NCI-H345 (cell line): ENCODE measurements at regions not wholly inside any gene's neighbourhood (a gene's known extent, or its start where the extent isn't known, plus 50 kb on each side); places are given as distances from the start of the nearest gene placed in this dataset.

ENCODE experiments used
- DNase-seq: peaks from one replicate; lab custom pipeline; 2025; lab: John Stamatoyannopoulos, UW

DNA sequence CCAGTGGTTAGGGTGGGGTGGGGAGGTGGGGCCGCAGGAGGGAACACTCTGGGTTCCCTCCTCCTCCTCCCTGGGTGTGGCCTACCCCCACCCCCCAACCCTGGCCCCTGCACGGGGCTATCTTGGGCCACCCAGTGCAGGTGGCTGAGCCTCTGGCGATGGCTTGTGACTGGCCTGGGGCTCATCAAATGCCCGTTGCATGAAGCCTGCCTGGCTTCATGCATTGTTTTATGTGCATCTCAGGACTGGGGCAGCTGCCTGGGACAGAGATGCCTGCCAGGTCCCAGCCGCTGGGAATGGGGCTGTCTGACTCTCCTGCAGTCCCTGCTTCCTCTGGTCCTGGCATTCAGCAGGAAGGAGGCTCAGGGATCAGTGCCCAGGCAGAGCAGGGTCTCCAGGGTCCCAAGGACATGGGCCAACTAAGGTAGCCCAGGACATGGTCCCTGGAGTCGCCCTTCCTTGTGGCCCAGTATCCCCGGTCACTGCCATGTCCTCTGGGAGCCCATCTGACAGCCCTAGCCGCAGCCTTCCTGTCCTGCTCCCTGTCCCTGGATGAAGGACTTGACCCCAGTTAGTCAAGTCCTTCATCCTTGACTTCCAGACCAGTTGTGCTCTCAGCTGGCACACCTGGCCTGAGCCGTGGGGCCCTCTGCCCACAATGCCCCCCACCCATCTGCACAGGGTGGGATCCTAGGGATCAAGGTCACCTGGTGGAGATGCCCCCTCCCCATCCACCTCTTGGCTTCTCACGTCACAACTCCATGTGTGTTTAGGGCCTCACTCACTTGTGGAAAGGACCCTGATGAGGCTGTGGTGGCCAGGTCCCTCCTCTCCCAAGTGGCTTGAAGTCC lies 112.1 kb upstream of the FGF3 start:
- DNase-seq = no peak

DNA sequence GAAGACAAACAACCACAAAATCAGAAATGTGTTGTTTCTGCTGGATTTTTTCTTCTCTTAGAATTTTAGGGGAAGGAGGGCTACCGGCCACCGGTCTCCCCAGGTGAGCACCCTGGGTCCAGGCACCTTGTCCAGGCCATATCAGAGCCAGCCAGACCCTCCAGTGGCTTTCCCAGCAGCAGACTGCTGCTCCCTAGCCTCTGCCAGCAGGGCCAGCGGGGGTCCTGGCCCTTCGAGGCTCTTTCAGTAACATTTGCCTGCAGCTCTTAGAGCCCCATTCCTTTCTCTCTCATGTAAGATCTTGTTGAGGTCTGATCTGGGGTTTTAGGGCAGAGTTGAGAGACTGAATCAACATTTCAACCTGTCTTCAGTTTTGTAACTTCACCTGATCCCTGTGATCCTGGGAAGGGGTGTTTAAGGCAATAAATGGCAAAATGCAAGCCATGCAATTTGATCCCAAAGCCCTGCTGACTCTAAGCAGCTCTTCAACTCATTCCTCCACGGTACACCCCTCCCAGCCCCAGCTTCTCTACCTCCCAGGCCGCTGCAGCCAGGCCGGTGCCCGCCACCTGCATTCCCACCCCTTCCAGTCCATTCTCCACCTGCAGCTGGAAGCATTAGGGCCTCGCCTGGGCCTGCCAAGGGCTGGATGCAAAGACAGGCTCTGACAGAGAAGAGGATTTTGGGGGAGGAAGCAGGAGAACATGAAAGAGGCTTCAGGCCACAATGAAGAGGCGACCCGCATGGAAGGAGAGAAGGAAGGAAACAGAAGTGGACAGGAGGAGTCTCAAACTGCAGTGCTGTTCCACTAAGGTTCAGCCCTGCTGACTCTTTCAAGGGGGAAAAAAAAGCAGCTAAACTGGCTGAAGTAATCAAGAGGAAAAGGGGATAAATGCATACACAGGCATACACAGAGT lies 113.0 kb upstream of the FGF3 start:
- no peak for DNase-seq

DNA sequence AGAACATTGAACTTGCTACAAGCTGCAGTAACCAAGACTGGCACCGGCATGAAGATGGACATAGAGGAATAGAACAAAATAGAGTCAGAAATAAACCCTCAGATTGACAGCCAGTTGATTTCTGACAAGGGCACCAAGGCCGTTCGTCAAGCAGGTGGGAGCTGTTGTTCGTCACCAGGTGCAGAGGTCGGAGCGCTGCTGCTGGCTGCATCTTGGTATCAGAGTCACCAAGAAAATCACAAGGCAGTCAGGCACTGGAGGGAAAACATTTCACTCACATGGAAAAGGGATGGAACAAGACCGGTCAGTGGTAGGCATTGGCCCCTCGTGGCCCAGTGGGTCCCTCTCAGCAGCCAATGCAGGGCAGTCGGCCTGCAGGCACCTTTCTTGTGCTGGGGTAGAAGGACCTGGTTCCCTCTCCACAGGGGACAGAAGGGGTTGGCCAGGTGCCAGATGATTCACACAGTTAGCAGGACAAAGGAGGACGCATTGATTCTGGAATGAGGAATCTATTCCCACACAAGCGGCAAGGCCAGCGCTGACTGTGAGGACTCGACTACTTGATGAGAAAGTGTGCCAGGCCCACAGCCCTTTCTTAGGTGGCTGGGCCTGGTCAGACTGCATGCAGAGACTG lies 115.8 kb upstream of the FGF3 start:
- DNase-seq = peak; percentile 84

DNA sequence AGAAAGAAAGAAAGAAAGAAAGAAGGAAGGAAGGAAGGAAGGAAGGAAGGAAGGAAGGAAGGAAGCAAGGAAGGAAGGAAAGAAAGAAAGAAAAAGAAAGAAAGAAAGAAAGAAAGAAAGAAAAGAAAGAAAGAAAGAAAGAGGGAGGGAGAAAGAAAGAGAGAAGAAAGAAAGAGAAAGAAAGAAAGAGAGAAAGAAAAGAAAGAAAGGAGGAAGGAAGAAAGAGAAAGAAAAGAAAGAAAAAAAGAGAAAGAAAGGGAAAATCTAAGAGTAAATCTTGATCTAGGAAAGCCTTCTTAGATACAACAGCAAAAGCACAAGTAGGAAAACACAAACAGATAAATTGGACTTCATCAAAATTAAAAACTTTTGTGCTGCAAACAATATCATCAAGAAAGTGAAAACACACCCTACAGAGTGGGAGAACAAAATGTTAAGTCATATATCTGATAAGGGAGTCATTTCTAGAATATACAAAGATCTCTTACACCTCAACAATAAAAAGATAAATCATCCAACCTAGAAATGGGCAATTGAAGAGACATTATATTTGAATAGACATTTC lies 116.8 kb upstream of the FGF3 start:
- no peak for DNase-seq

DNA sequence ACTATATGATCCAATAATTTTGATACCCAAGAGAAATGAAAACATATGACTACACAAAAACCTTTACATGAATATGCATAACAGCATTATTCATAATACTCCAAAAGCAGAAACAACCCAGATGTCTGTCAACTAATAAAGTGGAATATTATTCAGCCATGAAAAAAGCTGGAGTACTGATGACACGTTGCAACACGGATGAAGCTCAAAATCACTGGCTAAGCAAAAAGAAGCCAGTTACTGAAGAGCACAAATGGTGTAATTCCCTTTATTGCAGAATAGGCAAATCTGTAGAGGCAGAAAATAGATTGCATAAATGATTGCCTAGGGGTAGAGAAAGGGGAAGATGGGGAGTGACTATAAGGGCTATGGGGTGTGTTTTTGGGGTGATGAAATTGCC lies 117.6 kb upstream of the FGF3 start:
- DNase-seq = no peak

DNA sequence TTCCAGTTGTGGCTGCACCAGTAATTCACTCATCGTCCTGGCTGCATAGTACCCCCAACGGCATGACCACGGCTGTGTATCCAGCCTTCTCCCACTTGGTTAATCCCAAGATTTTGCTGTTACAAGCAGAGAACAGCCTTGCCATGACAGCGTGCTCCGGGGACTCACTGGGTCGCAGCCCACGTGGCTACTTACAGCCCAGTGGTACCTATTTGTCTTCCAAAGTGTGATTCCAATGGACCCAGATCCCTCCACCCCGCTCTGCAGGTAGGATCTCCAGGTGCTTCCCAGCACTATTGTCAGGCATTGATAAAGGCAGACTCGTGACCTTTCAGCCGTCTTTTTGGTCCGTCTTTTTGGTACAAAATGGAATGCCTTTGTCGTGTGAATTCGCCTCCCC lies 119.0 kb upstream of the FGF3 start:
- DNase-seq = no peak

DNA sequence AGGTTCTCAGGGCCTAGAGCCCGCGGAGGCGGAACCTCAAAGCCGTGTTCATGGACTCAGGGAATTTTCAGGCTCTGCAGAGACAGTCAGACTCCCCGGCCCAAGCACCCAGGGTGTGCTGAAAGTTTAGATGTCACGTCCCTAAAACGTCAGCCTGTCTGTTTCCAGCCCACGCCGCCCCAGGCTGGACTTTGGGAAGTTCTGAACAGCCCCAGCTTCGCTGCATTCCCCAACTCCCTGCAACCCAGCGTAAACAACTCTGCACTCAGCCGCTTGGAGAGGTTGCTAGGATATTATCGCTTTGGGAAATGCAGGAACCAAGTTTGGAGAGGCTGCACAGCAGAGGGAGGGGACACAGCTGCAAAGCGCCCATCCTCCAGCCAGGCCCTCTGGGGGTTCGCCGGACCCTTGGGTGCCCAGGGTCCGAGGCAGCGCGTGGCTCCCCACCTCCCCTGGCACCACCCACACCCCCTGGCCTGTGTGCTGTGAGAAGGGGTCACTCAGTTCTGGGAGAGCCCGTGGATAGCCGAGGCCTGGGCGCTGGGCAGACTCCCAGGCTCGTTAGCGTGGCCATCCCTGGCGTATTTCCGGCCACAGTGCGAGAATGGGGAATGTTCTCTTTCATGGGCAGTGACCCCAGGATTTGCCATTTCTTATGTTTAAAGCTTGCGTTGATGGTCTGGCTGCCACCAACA lies 120.5 kb upstream of the FGF3 start:
- no peak for DNase-seq

DNA sequence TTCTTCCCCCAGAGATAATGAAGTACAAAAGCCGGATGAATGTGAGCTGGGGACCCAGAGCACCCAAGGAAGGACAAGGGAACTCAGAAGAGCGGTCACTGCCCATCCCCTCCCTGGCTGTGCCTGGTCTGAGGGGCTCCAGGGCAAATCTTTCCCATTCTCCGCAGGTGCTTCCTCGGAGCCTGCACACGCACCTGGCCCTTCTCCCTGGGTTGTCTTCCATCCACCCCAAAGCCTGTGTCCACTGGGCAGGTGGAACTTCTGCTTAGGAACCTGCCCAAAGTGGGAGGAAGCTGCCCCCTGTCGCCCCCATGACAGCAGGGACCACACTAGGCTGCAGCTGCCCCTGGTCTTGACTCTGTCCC lies 121.0 kb upstream of the FGF3 start:
- no peak for DNase-seq

DNA sequence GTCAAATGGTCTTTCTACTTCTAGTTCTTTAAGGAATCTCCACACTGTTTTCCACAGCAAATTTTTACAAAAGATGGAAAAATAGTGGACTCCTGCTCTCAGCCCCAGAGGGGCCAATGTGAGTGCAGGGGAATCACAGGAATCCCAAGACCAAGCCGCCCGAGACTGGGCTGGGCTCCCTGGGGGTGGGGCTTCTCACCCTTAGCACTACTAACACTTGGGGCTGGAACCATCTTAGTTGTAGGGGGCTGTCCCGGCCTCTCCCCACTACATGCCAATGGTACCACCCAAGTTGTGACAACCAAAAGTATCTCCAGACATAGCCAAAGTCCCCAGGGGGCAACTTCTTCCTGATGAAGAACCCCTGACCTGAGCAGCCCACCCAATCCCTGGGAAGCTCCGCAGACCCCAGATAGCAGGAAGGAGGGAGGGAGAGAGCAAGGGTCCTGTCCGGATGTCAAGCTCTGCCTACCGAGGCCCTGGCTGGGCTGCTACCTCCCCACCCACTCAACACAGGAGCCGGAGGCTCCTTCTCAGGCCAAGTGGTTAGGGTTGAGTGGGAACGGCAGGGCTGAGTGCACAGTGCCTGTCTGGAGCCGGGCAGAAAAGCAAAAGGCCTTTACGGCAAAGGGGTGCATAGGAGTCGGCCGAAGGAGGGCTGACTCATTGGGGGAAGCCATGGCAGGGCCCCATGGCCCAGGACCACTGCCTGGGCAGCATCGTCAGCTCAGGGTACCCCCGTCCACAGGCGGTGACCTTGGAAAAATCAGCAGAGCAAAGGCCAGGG lies 122.5 kb upstream of the FGF3 start:
- DNase-seq = no peak

DNA sequence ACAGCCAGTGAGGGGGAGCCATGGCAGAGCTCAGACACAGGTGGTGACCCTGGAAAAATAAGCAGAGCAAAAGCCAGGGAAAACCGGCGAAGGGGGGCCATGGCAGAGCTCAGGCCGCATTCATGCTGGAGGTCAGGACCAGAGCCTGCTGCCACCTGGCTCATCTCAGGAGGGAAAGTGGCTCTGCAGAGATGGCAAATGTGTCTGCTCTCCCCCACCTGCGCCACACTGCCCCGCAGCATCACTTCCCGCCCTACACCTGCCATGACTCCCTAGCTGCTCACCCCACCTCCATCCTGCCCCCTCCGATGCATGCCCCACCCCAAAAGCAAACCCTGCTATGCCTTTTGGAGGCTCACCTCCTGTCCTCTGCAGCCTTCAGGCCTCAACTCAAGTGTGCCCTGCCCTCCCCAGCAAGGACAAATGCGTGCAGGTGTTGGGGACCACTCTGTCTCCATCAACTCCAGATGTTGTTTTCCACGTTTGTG lies 123.2 kb upstream of the FGF3 start:
- no peak for DNase-seq

DNA sequence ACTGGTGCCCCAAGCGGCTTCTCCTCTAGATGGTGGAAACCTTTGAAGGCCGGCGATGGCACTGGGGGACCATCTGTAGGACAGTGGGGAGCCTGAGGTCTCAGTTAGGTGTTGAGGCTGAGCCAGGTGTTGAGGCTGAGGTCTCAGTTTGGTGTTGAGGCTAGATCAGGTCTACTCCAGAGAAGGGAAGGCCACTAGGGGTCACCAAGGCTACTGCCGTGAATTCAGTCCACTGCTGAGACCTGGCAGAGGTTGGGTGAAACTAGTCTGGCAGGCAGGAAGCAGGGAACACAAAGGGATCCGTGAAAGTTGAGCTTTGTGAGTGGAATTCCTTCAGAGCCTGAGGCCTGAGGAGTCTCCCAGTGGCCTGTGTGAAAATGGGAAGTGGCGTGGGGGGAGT lies 123.8 kb upstream of the FGF3 start:
- DNase-seq = no peak

DNA sequence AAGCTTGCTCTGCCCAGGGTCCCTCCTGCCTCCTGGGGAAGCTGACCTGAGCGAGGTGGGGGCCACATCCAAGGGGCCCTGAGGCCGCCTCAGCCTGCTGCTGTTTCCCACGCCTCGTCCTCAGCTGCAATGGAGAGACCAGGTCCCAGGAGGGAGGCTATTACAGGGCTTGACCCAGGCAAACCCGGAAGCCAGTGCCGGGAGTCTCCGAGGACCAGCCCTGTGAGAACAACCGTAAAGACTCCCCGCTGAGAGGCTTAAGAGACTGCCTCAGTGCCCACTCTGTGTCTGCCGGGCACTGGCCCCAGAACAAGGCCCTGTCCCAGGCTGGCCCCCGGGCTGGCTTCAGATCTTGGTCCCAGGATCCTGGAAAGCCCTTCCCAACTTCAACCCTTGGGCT lies 124.3 kb upstream of the FGF3 start:
- DNase-seq = no peak

DNA sequence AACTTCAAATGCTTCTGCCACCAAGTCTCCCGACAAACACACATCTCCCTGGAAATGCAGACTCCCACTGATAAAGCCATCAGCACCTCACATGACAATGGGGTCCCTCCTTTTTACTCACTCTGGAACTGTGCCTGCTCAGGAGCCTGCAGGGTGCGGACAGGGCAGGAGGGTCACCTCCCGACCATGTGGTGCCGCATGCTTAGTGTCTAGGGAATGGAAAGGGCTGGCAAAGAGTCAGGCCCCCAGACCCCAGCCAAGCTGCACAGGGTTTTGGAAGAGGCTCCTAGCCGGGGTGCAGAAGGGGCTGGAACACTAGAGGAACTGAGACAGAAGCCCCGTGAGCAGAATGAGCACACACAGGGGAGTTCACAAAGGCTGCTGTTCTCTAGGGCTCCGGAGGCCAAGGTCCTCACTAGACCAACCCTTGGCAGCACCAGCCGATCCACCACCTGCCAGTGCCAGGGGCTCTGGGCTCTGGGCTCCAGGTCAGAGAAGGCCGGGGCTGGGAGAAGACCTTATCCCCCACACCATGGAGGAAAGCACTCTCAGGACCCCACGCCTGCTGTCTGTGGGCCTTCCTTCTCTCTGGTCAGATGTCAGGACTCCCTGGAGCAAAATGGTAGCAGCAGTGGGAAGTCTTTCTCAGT lies 125.1 kb upstream of the FGF3 start:
- no peak for DNase-seq

DNA sequence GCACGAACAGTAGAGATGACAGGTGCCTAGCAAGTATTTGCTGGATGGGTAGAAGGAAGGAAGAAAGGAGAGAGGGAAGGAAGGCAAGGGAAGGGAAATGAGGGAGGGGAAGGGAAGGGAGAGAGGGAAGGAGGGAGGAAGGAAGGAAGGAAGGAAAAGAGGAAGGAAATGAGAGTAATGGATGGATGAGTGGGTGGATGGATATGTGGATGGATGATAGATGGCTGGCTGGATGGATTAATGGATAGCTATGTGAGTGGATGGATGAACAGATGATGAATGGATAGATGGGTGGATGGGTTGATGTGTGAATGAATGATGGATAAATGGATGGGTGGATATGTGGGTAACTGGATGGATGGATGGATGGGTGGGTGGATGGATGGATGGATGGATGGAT lies 125.9 kb upstream of the FGF3 start:
- DNase-seq = no peak

DNA sequence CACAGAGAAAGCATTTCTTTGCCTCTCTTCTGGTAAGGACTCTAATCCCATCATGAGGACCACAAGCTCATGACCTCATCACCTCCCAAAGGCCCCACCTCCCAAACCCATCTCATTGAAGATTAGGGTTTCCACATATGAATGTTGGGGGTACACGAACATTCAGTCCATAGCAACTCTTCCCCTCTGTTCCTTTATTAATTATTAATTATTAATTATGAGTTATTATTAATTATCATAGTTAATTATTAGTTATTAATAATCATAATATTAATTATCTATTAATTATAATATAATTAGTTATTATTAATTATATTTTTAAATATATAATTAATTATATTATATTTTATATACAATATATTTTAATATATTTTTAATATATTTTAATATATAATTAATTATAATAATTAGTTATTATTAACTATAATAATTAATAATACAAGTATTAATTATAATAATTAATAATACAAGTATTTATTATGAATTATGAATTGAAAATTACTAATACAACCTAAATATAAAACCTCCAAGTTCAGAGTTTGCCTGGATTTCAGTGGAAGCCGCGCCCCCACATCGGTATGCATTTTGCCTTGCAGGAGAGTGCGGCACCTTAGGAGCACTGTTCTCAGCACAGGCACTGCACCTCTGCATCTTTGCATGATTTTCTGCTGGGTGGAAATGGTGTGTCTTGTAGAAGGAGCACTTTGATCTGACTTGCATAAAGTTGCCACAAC lies 128.0 kb upstream of the FGF3 start:
- no peak for DNase-seq

DNA sequence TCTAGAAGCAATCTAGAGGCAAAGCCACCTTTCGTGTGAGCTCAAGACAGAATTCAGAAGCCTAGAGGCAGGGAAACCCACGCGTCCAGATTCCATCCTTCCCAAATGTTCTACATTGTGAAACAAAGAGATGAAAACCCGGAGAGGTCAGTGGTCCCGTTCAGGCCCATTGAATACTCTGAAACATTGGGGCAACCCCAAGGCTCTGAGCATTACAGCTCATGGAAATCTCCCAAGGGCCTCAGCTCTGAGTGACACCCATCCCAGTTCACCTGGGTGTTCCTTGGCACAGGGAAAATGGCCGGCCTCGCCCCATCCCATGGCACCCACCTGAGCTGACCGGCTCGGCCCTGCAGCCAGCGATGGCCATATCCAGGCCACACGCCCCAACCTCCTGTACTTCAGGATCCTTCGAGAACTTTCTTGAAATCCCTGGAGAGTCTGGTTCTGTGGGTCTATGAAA lies 128.6 kb upstream of the FGF3 start:
- DNase-seq = no peak

DNA sequence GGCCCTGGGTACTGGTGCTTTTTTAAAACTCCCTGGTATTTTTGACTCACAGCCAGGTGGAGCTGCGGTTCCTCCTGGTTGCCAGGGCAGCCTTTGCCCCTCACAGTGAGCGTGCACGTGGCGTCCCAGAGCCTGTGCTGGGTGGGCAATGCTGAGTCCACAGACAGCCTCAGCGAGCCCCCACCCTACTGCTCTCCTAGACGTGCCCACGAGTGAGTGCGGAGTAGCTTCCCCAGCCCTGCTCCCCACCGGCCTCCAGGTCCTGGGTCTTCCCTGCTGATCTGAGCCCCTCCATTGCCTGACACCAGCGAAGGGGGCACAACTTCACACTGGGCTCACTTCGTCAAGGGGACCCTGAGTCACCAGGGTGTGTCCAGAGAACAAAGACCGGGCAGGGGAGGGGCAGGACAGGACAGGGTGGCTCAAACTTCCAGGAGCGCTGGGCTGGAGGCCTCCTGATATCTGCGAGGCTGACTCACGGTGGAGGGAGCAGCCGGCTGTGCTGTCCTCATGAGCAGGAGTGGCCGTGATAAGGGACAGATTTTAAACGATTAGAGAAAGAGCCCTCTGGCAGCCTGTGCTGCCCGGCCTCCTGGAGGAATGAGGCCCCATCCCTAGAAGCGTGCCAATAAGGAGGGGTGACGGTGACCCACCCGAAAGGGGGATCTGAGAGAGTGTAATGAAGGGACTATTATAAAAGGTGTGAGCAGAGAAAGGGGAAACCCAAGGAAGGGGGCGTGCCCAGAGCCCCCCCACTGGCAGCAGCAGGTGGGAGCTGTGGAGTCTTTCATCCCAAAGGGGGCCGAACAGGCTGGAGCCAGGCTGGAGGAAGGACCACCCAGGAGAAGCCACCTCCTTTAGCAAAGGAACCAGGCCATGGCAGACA lies 129.3 kb upstream of the FGF3 start:
- DNase-seq = no peak

DNA sequence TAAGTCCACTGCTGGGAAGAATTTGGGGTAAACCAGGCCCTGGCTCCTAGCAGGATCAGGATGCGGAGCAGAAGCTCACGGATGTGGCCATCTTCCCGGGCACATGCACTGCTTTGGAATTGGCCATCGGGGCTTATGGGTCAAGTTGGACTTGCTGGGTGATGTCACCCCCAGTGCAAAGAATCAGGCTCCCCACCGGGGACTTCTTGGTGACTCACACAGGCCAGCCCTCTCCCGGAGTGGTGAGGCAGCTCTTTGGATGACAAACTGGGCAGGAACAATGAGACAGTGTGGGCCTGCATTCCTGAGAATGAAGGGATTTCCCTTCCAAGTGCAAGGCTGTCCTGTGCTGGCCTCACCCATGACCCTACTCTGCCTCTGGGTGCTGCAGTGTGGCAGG lies 128.8 kb upstream of the ANO1 start:
- no peak for DNase-seq

DNA sequence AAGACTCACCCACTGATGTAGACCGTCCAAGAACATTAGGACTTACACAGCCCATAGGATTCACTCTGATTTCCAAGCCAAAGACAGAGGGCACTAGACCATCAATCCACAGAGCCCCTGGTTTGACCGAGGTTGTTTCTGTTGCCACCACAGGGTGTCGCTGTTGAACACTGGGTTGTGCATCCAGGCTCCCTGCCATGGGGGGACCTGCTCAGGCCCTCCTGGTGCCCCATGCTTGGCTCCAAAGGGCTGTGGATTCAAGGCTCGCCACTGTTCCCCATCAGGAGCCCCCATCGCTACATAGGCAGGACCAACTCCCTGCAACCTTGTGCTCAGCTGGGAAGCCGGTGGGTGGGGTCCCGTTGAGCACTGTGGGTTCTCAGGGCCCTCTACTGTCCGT lies 128.0 kb upstream of the ANO1 start:
- DNase-seq = peak; percentile 9
